GM12878 (cell line): ENCODE measurements at regions not wholly inside any gene's neighbourhood (a gene's known extent, or its start where the extent isn't known, plus 50 kb on each side); places are given as distances from the start of the nearest gene placed in this dataset.

Experiments
- ATAC-seq: fragments of 200-7000 bp; cut with Tn5 transposase; 3 replicates; pipeline ENCODE4 v1.9.1; 2020; ENCODE audit warnings: mild to moderate bottlenecking, moderate library complexity
- BruUV-seq: library from RNA; stranded (reverse); fragments of 400-500 nt; replicated peaks from 2 replicates; lab custom pipeline; 2021; lab: Mats Ljungman, UMichigan
- CTCF ChIA-PET: fragments of 300-600 bp; sonication (Branson Sonifier 250); formaldehyde crosslinking; extraction: SDS; loops from one replicate; lab custom pipeline; 2021; ENCODE audit warnings: inconsistent platforms; lab: Yijun Ruan, JAX
- POLR2A ChIA-PET: fragments of 350-600 bp; formaldehyde crosslinking; extraction: SDS; loops from one replicate; lab custom pipeline; 2021; ENCODE audit warnings: inconsistent platforms; lab: Charles Lee
- RAD21 ChIA-PET: fragments of 300-600 bp; sonication (Branson Sonifier 250); formaldehyde crosslinking; loops from one replicate; lab custom pipeline; 2023; ENCODE audit warnings: antibody characterized with exemption; ENCODE audit not compliant: unreplicated experiment; lab: Charles Lee
- SMC1A ChIA-PET: fragments of 300-600 bp; sonication (Branson Sonifier 250); formaldehyde crosslinking; loops from one replicate; lab custom pipeline; 2023; ENCODE audit not compliant: unreplicated experiment, uncharacterized antibody; lab: Charles Lee
- DNase-seq: peaks from one replicate; pipeline ENCODE4 v3.0.0-alpha.2; 2011; ENCODE audit warnings: low read depth, low spot score
- FAIRE-seq: peaks from 3 replicates; lab custom pipeline; 2011; peaks lifted over from hg19 to GRCh38; lab: Jason Lieb, UNC
- H2AFZ ChIP-seq: 2 replicates; pipeline ENCODE4 v1.6.0; 2011; ENCODE audit warnings: low read depth, low read length, control low read depth; ENCODE audit not compliant: control insufficient read depth
- H3K27ac ChIP-seq: 2 replicates; pipeline ENCODE4 v1.5.1; 2011; ENCODE audit warnings: control low read depth; ENCODE audit not compliant: control insufficient read depth, insufficient read depth
- H3K27me3 ChIP-seq, 2 experiments: replicated peaks in 1 of 2; 2 replicates each; pipeline versions ENCODE4 v1.6.0 to v1.6.1; 2011; ENCODE audit warnings: low read length in 1 of 2; ENCODE audit not compliant: control insufficient read depth in 2 of 2, insufficient read depth in 2 of 2
- H3K36me3 ChIP-seq, 2 experiments: 2 replicates each; pipeline ENCODE4 v1.5.1; 2011; ENCODE audit warnings: low read length in 1 of 2; ENCODE audit not compliant: control insufficient read depth in 2 of 2, insufficient read depth in 2 of 2
- H3K4me1 ChIP-seq: 2 replicates; pipeline ENCODE4 v1.6.1; 2011; ENCODE audit warnings: mild to moderate bottlenecking, low read length, moderate library complexity, mixed read lengths; ENCODE audit not compliant: control insufficient read depth, insufficient read depth
- H3K4me2 ChIP-seq: 2 replicates; pipeline ENCODE4 v1.6.0; 2011; ENCODE audit warnings: control low read depth; ENCODE audit not compliant: control insufficient read depth, insufficient read depth
- H3K4me3 ChIP-seq: fragments of 200-600 bp; sonication (generic); 2 replicates; pipeline ENCODE4 v1.5.1; 2016
- H3K79me2 ChIP-seq: 2 replicates; pipeline ENCODE4 v1.6.0; 2011; ENCODE audit warnings: low read length; ENCODE audit not compliant: control insufficient read depth, insufficient read depth
- H3K9ac ChIP-seq: 2 replicates; pipeline ENCODE4 v1.8.0; 2011; ENCODE audit warnings: low read length, control low read depth, mixed read lengths; ENCODE audit not compliant: control insufficient read depth, insufficient read depth
- H3K9me3 ChIP-seq: replicated peaks from 3 replicates; pipeline ENCODE4 v1.5.1; 2011; ENCODE audit warnings: mild to moderate bottlenecking, low read length; ENCODE audit not compliant: control insufficient read depth, insufficient read depth
- H4K20me1 ChIP-seq: 2 replicates; pipeline ENCODE4 v1.6.0; 2011; ENCODE audit not compliant: control insufficient read depth, insufficient read depth
- BRCA1 ChIP-seq: IDR thresholded peaks from 2 replicates; pipeline ENCODE4 v1.6.1; 2011; ENCODE audit warnings: low read depth, low read length, improper control_type of control experiment
- CBX3 ChIP-seq: fragments of 200-600 bp; sonication (generic); IDR thresholded peaks from 2 replicates; pipeline ENCODE4 v1.6.1; 2016; ENCODE audit warnings: low read depth, borderline replicate concordance
- CHD4 ChIP-seq: fragments of 200-600 bp; sonication (generic); IDR thresholded peaks from 2 replicates; pipeline ENCODE4 v1.6.1; 2016; ENCODE audit warnings: mild to moderate bottlenecking
- CREM ChIP-seq: IDR thresholded peaks from 2 replicates; pipeline ENCODE4 v1.6.1; 2014; ENCODE audit warnings: antibody characterized with exemption, low read depth
- ESRRA ChIP-seq: IDR thresholded peaks from 2 replicates; pipeline ENCODE4 v1.6.1; 2012; ENCODE audit warnings: mild to moderate bottlenecking, low read length, improper control_type of control experiment
- MYB ChIP-seq: fragments of 150-350 bp; IDR thresholded peaks from 2 replicates; pipeline ENCODE4 v1.6.1; 2014; ENCODE audit warnings: mild to moderate bottlenecking, low read depth, low read length, borderline replicate concordance
- NFYA ChIP-seq: IDR thresholded peaks from 2 replicates; pipeline ENCODE4 v1.6.1; 2011; ENCODE audit warnings: low read depth, mild to moderate bottlenecking, low read length, improper control_type of control experiment, borderline replicate concordance
- POU2F2 ChIP-seq: IDR thresholded peaks from 3 replicates; pipeline ENCODE4 v1.6.1; 2011; ENCODE audit warnings: low read depth, mild to moderate bottlenecking, low read length, borderline replicate concordance
- RAD51 ChIP-seq: fragments of 450-650 bp; IDR thresholded peaks from 2 replicates; pipeline ENCODE4 v1.6.1; 2016; ENCODE audit warnings: moderate library complexity, mild to moderate bottlenecking, inconsistent platforms
- SP1 ChIP-seq: IDR thresholded peaks from one replicate; pipeline ENCODE4 v1.6.1; 2011; ENCODE audit warnings: low read depth, low read length
- SREBF2 ChIP-seq: IDR thresholded peaks from 2 replicates; pipeline ENCODE4 v1.6.1; 2012; ENCODE audit warnings: mild to moderate bottlenecking, low read length
- TCF12 ChIP-seq: IDR thresholded peaks from 2 replicates; pipeline ENCODE4 v1.6.1; 2011; ENCODE audit warnings: low read depth, mild to moderate bottlenecking, low read length
- ZNF207 ChIP-seq: fragments of 450-650 bp; IDR thresholded peaks from 2 replicates; pipeline ENCODE4 v1.6.1; 2014; ENCODE audit warnings: antibody characterized with exemption, mild to moderate bottlenecking, borderline replicate concordance
- ZNF592 ChIP-seq: fragments of 450-650 bp; IDR thresholded peaks from 2 replicates; pipeline ENCODE4 v1.6.1; 2017; ENCODE audit warnings: mild to moderate bottlenecking, moderate library complexity
- WGBS: methylation state at CpG from one replicate; pipeline ENCODE4 v1.1.6; 2016; ENCODE audit warnings: low lambda C conversion rate; ENCODE audit not compliant: insufficient replicate concordance, insufficient coverage; ENCODE audit errors: missing lambda C conversion rate; 5-methylcytosine and 5-hydroxymethylcytosine counted together
- in situ Hi-C: fragments of 300-500 bp; cut with MboI; formaldehyde crosslinking; loops from 9 replicates; pipeline ENCODE4 v1.14.3; 2018; ENCODE audit warnings: mixed read lengths
- intact Hi-C: fragments of 100-400 bp; cut with micrococcal nuclease; formaldehyde crosslinking; loops from one replicate; pipeline ENCODE4 v1.14.2; 2022; ENCODE audit not compliant: unreplicated experiment
- TF ChIP-seq, protein P1 (sequence below): IDR thresholded peaks from 2 replicates; pipeline ENCODE4 v1.6.1; 2012; ENCODE audit warnings: mild to moderate bottlenecking, low read depth, low read length
- TF ChIP-seq, protein P2 (sequence below): fragments of 150-350 bp; IDR thresholded peaks from 2 replicates; pipeline ENCODE4 v1.6.1; 2016; ENCODE audit warnings: low read depth, low read length

- ChIA-PET POLR2A (no interaction called here), CTCF (no interaction called here), SMC1A (no interaction called here), RAD21 (no interaction called here)
- no peaks in the 10 kb centered on the region for H3K79me2 ChIP-seq
- H3K36me3 ChIP-seq = no peaks in the 10 kb centered on the region
- ATAC-seq (no peak), FAIRE-seq (no peak), DNase-seq (no peak)
- no peaks in the 10 kb centered on the region for H3K27me3 ChIP-seq
- in situ Hi-C loops (no loop called here), intact Hi-C loops (loop anchor here (10.0 kb wide), 2 partner anchors 612 to 692 kb away; partner anchors contain the start of gene DIPK2A)
- no TSS peak for BruUV-seq
- 60% methylated on average over 3 of the region's 3 CpGs for WGBS
- H2AFZ ChIP-seq = no peak overlapping the region
- H3K4me2 ChIP-seq = no peak overlapping the region
- no peaks in the 10 kb centered on the region for H3K9me3 ChIP-seq
- no peak overlapping the region for H3K27ac ChIP-seq
- H3K9ac ChIP-seq = no peak overlapping the region
- H3K4me3 ChIP-seq = no peak overlapping the region
- H3K4me1 ChIP-seq = no peaks in the 10 kb centered on the region
- H4K20me1 ChIP-seq = no peaks in the 10 kb centered on the region
- TF ChIP-seq RAD51 (no peak), NFYA (no peak), ZNF592 (no peak), SP1 (no peak), CBX3 (no peak), BRCA1 (no peak), MYB (no peak), POU2F2 (no peak), TCF12 (no peak), ZNF207 (no peak), ESRRA (no peak), SREBF2 (no peak), CREM (no peak), CHD4 (no peak)
- TF ChIP-seq, protein P1, sequence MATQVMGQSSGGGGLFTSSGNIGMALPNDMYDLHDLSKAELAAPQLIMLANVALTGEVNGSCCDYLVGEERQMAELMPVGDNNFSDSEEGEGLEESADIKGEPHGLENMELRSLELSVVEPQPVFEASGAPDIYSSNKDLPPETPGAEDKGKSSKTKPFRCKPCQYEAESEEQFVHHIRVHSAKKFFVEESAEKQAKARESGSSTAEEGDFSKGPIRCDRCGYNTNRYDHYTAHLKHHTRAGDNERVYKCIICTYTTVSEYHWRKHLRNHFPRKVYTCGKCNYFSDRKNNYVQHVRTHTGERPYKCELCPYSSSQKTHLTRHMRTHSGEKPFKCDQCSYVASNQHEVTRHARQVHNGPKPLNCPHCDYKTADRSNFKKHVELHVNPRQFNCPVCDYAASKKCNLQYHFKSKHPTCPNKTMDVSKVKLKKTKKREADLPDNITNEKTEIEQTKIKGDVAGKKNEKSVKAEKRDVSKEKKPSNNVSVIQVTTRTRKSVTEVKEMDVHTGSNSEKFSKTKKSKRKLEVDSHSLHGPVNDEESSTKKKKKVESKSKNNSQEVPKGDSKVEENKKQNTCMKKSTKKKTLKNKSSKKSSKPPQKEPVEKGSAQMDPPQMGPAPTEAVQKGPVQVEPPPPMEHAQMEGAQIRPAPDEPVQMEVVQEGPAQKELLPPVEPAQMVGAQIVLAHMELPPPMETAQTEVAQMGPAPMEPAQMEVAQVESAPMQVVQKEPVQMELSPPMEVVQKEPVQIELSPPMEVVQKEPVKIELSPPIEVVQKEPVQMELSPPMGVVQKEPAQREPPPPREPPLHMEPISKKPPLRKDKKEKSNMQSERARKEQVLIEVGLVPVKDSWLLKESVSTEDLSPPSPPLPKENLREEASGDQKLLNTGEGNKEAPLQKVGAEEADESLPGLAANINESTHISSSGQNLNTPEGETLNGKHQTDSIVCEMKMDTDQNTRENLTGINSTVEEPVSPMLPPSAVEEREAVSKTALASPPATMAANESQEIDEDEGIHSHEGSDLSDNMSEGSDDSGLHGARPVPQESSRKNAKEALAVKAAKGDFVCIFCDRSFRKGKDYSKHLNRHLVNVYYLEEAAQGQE = no peak
- TF ChIP-seq, protein P2, sequence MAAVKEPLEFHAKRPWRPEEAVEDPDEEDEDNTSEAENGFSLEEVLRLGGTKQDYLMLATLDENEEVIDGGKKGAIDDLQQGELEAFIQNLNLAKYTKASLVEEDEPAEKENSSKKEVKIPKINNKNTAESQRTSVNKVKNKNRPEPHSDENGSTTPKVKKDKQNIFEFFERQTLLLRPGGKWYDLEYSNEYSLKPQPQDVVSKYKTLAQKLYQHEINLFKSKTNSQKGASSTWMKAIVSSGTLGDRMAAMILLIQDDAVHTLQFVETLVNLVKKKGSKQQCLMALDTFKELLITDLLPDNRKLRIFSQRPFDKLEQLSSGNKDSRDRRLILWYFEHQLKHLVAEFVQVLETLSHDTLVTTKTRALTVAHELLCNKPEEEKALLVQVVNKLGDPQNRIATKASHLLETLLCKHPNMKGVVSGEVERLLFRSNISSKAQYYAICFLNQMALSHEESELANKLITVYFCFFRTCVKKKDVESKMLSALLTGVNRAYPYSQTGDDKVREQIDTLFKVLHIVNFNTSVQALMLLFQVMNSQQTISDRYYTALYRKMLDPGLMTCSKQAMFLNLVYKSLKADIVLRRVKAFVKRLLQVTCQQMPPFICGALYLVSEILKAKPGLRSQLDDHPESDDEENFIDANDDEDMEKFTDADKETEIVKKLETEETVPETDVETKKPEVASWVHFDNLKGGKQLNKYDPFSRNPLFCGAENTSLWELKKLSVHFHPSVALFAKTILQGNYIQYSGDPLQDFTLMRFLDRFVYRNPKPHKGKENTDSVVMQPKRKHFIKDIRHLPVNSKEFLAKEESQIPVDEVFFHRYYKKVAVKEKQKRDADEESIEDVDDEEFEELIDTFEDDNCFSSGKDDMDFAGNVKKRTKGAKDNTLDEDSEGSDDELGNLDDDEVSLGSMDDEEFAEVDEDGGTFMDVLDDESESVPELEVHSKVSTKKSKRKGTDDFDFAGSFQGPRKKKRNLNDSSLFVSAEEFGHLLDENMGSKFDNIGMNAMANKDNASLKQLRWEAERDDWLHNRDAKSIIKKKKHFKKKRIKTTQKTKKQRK = no peak
These were observed 614.8 kb downstream of the DIPK2A start for GRCh38 chr3:144586382-144586781.
